ENCODE measurements at regions not wholly inside any gene's neighbourhood (a gene's known extent, or its start where the extent isn't known, plus 50 kb on each side); places are given as distances from the start of the nearest gene placed in this dataset.
"Not testable (repeated sequence)": the region's sequence is repeated elsewhere in the genome, so short reads cannot be mapped to it uniquely, and the experiment has no call there.

- Histone ChIP-seq H3K27me3 (ENCODE audit: insufficient read depth, low read length, poor library complexity, severe bottlenecking) (no peaks in the 10 kb centered on the region), H3K4me1 (ENCODE audit: insufficient read depth, low read length, poor library complexity, severe bottlenecking) (no peaks in the 10 kb centered on the region), H3K36me3 (ENCODE audit: insufficient read depth, low read length) (no peaks in the 10 kb centered on the region), H4K20me1 (ENCODE audit: insufficient read depth, low read length, poor library complexity, severe bottlenecking) (no peaks in the 10 kb centered on the region), H3K4me2 (ENCODE audit: low read depth, low read length, poor library complexity, severe bottlenecking) (no peak overlapping the region), H3F3A (ENCODE audit: low read depth) (no peaks in the 10 kb centered on the region), H3K9me2 (replicated peaks; ENCODE audit: low read depth, low read length) (no peaks in the 10 kb centered on the region), H3K79me2 (ENCODE audit: insufficient read depth, low read length) (no peaks in the 10 kb centered on the region), H3K9ac (ENCODE audit: low read depth, low read length, poor library complexity, severe bottlenecking) (no peak overlapping the region), H3K4me3 (ENCODE audit: low read length, poor library complexity, severe bottlenecking) (no peak overlapping the region), H2AFZ (ENCODE audit: low read length) (no peak overlapping the region), H3K9me3 (ENCODE audit: insufficient read depth, low read depth, low read length) (no peaks in the 10 kb centered on the region)
- TF ChIP-seq EZH2phosphoT487 (IDR thresholded peaks at IDR 0.05; ENCODE audit: borderline replicate concordance) (no peak), CTCF (conservative IDR thresholded peaks at IDR 0.05; ENCODE audit: low read length) (no peak)
These were observed 1307.6 kb downstream of the XPNPEP1 start for GRCh38 chr10:108615576-108616320.

DNA sequence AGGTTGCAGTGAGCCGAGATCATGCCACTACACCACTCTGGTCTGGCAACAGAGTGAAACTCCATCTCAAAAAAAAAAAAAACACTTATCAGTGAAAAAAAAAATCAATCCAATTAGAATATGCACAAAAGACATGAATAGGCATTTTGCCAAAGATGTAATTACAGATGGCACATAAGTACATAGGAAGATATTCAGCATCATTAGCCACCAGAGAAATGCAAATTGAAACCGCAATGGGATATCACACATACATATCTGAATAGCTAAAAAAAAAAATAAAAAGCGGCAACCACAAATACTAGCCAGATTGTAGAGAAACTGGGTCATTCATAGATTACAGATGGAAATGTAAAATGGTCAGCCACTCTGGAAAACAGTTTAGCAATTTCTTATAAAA lies 1310.8 kb downstream of the XPNPEP1 start:
- H3K27me3 ChIP-seq (ENCODE audit: insufficient read depth, low read length, poor library complexity, severe bottlenecking), result no peaks in the 10 kb centered on the region
- H3K9me3 ChIP-seq (ENCODE audit: insufficient read depth, low read depth, low read length), result no peaks in the 10 kb centered on the region
- H3K4me3 ChIP-seq (ENCODE audit: low read length, poor library complexity, severe bottlenecking), result no peak overlapping the region
- TF ChIP-seq EZH2phosphoT487 (IDR thresholded peaks at IDR 0.05; ENCODE audit: borderline replicate concordance) (no peak), CTCF (conservative IDR thresholded peaks at IDR 0.05; ENCODE audit: low read length) (no peak)
- no peaks in the 10 kb centered on the region for H3K9me2 ChIP-seq (replicated peaks; ENCODE audit: low read depth, low read length)
- no peaks in the 10 kb centered on the region for H3F3A ChIP-seq (ENCODE audit: low read depth)
- no peaks in the 10 kb centered on the region for H4K20me1 ChIP-seq (ENCODE audit: insufficient read depth, low read length, poor library complexity, severe bottlenecking)
- no peaks in the 10 kb centered on the region for H3K4me1 ChIP-seq (ENCODE audit: insufficient read depth, low read length, poor library complexity, severe bottlenecking)
- H3K36me3 ChIP-seq (ENCODE audit: insufficient read depth, low read length), result no peaks in the 10 kb centered on the region
- no peak overlapping the region for H2AFZ ChIP-seq (ENCODE audit: low read length)
- no peaks in the 10 kb centered on the region for H3K79me2 ChIP-seq (ENCODE audit: insufficient read depth, low read length)
- H3K4me2 ChIP-seq (ENCODE audit: low read depth, low read length, poor library complexity, severe bottlenecking), result no peak overlapping the region
- no peak overlapping the region for H3K9ac ChIP-seq (ENCODE audit: low read depth, low read length, poor library complexity, severe bottlenecking)

DNA sequence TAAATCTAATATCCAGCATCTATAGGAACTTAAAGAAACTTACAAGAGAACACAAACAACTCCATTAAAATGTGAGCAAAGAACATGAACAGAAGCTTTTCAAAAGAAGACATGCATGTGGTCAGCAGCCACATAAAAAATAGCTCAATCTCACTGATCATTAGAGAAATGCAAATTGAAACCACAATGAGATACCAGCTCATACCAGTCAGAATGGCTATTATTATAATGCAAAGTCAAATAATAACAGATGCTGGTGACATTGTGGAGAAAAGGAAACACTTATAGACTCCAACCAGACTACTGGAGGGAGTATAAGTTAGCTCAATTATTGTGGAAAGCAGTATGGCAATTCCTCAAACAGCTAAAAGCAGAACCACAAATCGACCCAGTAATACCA lies 1314.5 kb downstream of the XPNPEP1 start:
- H3K9me3 ChIP-seq (ENCODE audit: insufficient read depth, low read depth, low read length), result no peaks in the 10 kb centered on the region
- no peaks in the 10 kb centered on the region for H3K79me2 ChIP-seq (ENCODE audit: insufficient read depth, low read length)
- H3K36me3 ChIP-seq (ENCODE audit: insufficient read depth, low read length), result no peaks in the 10 kb centered on the region
- no peaks in the 10 kb centered on the region for H3K27me3 ChIP-seq (ENCODE audit: insufficient read depth, low read length, poor library complexity, severe bottlenecking)
- no peak overlapping the region for H2AFZ ChIP-seq (ENCODE audit: low read length)
- no peak overlapping the region for H3K4me2 ChIP-seq (ENCODE audit: low read depth, low read length, poor library complexity, severe bottlenecking)
- no peak for TF ChIP-seq EZH2phosphoT487 (IDR thresholded peaks at IDR 0.05; ENCODE audit: borderline replicate concordance)
- no peaks in the 10 kb centered on the region for H3K9me2 ChIP-seq (replicated peaks; ENCODE audit: low read depth, low read length)
- no peak overlapping the region for H3K4me3 ChIP-seq (ENCODE audit: low read length, poor library complexity, severe bottlenecking)
- no peaks in the 10 kb centered on the region for H3K4me1 ChIP-seq (ENCODE audit: insufficient read depth, low read length, poor library complexity, severe bottlenecking)
- H4K20me1 ChIP-seq (ENCODE audit: insufficient read depth, low read length, poor library complexity, severe bottlenecking), result no peaks in the 10 kb centered on the region
- no peaks in the 10 kb centered on the region for H3F3A ChIP-seq (ENCODE audit: low read depth)
- no peak overlapping the region for H3K9ac ChIP-seq (ENCODE audit: low read depth, low read length, poor library complexity, severe bottlenecking)

GRCh38 chr10:108601851-108602250 lies 1321.5 kb downstream of the XPNPEP1 start:
- H3K79me2 ChIP-seq (ENCODE audit: insufficient read depth, low read length), result no peaks in the 10 kb centered on the region
- no peak overlapping the region for H3K9ac ChIP-seq (ENCODE audit: low read depth, low read length, poor library complexity, severe bottlenecking)
- H3F3A ChIP-seq (ENCODE audit: low read depth), result no peaks in the 10 kb centered on the region
- H3K9me2 ChIP-seq (replicated peaks; ENCODE audit: low read depth, low read length), result no peaks in the 10 kb centered on the region
- no peak overlapping the region for H3K4me3 ChIP-seq (ENCODE audit: low read length, poor library complexity, severe bottlenecking)
- H3K4me1 ChIP-seq (ENCODE audit: insufficient read depth, low read length, poor library complexity, severe bottlenecking), result no peaks in the 10 kb centered on the region
- H3K4me2 ChIP-seq (ENCODE audit: low read depth, low read length, poor library complexity, severe bottlenecking), result no peak overlapping the region
- no peaks in the 10 kb centered on the region for H3K36me3 ChIP-seq (ENCODE audit: insufficient read depth, low read length)
- no peak overlapping the region for H2AFZ ChIP-seq (ENCODE audit: low read length)
- TF ChIP-seq EZH2phosphoT487 (IDR thresholded peaks at IDR 0.05; ENCODE audit: borderline replicate concordance) (no peak), CTCF (conservative IDR thresholded peaks at IDR 0.05; ENCODE audit: low read length) (no peak)
- no peaks in the 10 kb centered on the region for H3K27me3 ChIP-seq (ENCODE audit: insufficient read depth, low read length, poor library complexity, severe bottlenecking)
- no peaks in the 10 kb centered on the region for H3K9me3 ChIP-seq (ENCODE audit: insufficient read depth, low read depth, low read length)
- H4K20me1 ChIP-seq (ENCODE audit: insufficient read depth, low read length, poor library complexity, severe bottlenecking), result no peaks in the 10 kb centered on the region

GRCh38 chr10:108600511-108600910 lies 1322.8 kb downstream of the XPNPEP1 start:
- H2AFZ ChIP-seq (ENCODE audit: low read length); H3F3A ChIP-seq (ENCODE audit: low read depth): not testable (repeated sequence)

More at GRCh38 chr10:108600511-108600910, 1322.8 kb downstream of the XPNPEP1 start:
- H3K4me3 ChIP-seq (ENCODE audit: low read length, poor library complexity, severe bottlenecking); H3K9me3 ChIP-seq (ENCODE audit: insufficient read depth, low read depth, low read length); H3K27me3 ChIP-seq (ENCODE audit: insufficient read depth, low read length, poor library complexity, severe bottlenecking); H3K4me1 ChIP-seq (ENCODE audit: insufficient read depth, low read length, poor library complexity, severe bottlenecking); H3K36me3 ChIP-seq (ENCODE audit: insufficient read depth, low read length); H4K20me1 ChIP-seq (ENCODE audit: insufficient read depth, low read length, poor library complexity, severe bottlenecking); H3K79me2 ChIP-seq (ENCODE audit: insufficient read depth, low read length); H3K9me2 ChIP-seq (replicated peaks; ENCODE audit: low read depth, low read length); H3K9ac ChIP-seq (ENCODE audit: low read depth, low read length, poor library complexity, severe bottlenecking); H3K4me2 ChIP-seq (ENCODE audit: low read depth, low read length, poor library complexity, severe bottlenecking): not testable (repeated sequence)

All from Loucy (cell line).